ENCODE measurements at regions not wholly inside any gene's neighbourhood (a gene's known extent, or its start where the extent isn't known, plus 50 kb on each side); places are given as distances from the start of the nearest gene placed in this dataset.

DNA sequence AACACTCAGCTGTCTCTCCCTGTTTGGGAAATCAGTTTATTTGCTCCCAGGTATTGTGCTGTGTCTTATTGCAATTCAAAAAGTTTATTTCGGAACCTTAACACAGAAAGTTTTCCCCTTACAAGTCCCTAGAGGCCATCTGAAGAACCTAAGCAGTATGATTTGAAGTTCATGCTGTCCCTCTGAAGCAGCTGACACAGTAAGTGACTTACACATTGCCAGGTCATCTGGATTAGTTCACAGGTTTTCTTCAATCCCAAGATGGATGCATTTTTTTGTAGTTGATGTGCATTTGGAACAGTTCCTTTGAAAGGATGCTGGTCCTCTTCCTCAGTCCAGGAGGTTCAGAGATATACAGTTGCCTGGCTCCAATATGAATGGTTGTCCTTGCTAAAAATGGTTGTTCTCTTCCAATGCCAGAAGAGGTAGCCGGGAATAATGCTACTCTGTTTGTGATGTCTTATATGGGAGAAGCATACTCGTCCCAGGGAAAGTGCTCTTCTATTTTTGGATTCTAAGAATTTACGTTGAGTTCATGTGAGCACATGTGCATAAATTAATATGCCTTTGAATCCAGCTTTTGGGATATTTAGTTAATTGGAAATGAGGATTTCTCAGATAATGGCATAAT is 183.5 kb upstream of the PHYHIPL start:
- Histone ChIP-seq H3K9ac (ENCODE audit: low read length) (no peak overlapping the region), H3K9me3 (ENCODE audit: control insufficient read depth, low read depth, low read length) (no peaks in the 10 kb centered on the region), H3K27ac (ENCODE audit: low read length) (no peak overlapping the region), H3K4me3 (ENCODE audit: low read length) (no peak overlapping the region), H3K36me3 (ENCODE audit: control insufficient read depth, low read depth, low read length) (no peaks in the 10 kb centered on the region), H3K27me3 (ENCODE audit: control insufficient read depth, insufficient read depth, low read length) (no peaks in the 10 kb centered on the region), H3K4me1 (ENCODE audit: control insufficient read depth, low read depth, low read length) (no peaks in the 10 kb centered on the region)

DNA sequence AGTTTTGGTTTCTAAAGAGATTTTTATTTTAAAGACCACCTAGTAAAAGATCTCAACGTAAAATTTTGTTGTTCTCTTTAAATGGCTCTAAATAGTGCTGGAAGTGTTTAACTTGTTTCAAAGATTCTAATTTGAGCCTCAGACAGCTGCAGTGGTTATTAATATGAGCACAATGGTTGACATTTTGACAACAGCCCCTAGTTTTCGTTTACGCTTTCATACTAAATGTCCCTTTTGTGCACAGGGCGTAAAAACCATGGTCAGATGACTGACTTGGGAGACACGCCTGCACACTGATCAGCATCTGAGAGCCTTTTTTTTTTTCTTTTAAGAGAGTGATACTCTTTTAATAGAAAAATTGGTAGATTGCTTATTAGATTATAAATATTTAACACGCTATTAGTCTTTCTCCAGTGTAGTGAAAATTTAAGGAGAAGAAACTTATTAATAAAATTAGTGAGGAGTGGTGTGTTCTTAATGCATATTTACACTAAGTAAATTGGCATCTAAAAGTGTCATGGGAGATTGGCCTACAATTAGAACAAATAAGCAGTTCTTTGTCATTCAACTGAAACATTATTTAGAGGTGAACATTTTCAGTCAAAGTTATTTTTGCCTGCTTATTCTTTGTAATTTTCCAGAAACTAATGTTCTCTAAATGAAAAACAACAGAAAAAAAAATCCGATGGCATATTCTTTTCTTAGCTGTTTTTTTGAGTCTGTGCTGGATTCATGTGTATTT is 182.8 kb upstream of the PHYHIPL start:
- Histone ChIP-seq H3K27ac (ENCODE audit: low read length) (no peak overlapping the region), H3K9me3 (ENCODE audit: control insufficient read depth, low read depth, low read length) (no peaks in the 10 kb centered on the region), H3K4me3 (ENCODE audit: low read length) (no peak overlapping the region), H3K36me3 (ENCODE audit: control insufficient read depth, low read depth, low read length) (no peaks in the 10 kb centered on the region), H3K4me1 (ENCODE audit: control insufficient read depth, low read depth, low read length) (no peaks in the 10 kb centered on the region), H3K9ac (ENCODE audit: low read length) (no peak overlapping the region), H3K27me3 (ENCODE audit: control insufficient read depth, insufficient read depth, low read length) (no peaks in the 10 kb centered on the region)

DNA sequence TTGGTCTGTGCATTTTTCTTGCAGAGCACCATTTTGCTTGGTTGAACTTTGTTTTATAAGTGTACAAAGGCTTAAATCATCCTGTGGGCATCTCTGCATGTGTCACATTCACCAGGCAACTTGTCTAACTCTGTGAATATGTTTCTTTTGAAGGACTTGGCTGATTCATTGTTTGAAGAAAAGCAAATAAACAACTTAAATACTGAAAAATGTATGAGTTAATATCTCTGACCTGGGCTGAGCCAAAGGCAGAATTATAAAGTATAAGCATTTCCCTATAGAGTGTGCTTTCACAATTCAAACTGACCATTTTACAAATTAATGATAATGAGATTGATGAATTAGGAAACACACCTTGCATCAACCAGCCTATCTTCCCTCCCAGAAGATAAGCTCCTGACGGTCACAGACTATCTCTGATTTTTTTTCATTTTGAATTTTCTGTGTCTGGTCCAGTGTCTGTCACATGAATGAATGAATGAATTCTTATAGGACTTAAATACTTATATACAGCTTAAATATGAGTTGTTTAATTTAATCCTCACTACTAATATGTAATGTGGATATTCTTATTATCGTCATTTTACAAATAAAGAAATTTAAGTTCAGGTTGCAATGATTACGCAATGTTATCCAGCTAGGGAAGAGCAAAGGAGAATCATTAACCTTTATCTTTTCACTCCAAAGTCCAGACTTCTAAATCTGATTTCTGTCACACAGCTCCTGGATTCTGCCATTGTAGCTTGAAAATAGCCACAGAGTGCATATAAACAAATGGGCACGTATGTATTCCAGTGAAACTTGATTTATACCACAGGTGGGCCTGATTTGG is 182.0 kb upstream of the PHYHIPL start:
- Histone ChIP-seq H3K9me3 (ENCODE audit: control insufficient read depth, low read depth, low read length) (no peaks in the 10 kb centered on the region), H3K4me3 (ENCODE audit: low read length) (no peak overlapping the region), H3K27me3 (ENCODE audit: control insufficient read depth, insufficient read depth, low read length) (no peaks in the 10 kb centered on the region), H3K36me3 (ENCODE audit: control insufficient read depth, low read depth, low read length) (no peaks in the 10 kb centered on the region), H3K4me1 (ENCODE audit: control insufficient read depth, low read depth, low read length) (no peaks in the 10 kb centered on the region), H3K9ac (ENCODE audit: low read length) (no peak overlapping the region), H3K27ac (ENCODE audit: low read length) (no peak overlapping the region)

GRCh38 chr10:58995058-58995596 is 181.3 kb upstream of the PHYHIPL start:
- H3K4me3 ChIP-seq (ENCODE audit: low read length), result no peak overlapping the region
- H3K9ac ChIP-seq (ENCODE audit: low read length), result no peak overlapping the region
- H3K4me1 ChIP-seq (ENCODE audit: control insufficient read depth, low read depth, low read length), result no peaks in the 10 kb centered on the region
- no peaks in the 10 kb centered on the region for H3K36me3 ChIP-seq (ENCODE audit: control insufficient read depth, low read depth, low read length)
- no peaks in the 10 kb centered on the region for H3K27me3 ChIP-seq (ENCODE audit: control insufficient read depth, insufficient read depth, low read length)
- H3K27ac ChIP-seq (ENCODE audit: low read length), result no peak overlapping the region
- no peaks in the 10 kb centered on the region for H3K9me3 ChIP-seq (ENCODE audit: control insufficient read depth, low read depth, low read length)

- Histone ChIP-seq H3K27me3 (ENCODE audit: control insufficient read depth, insufficient read depth, low read length) (no peaks in the 10 kb centered on the region), H3K4me3 (ENCODE audit: low read length) (no peak overlapping the region)
Observed at GRCh38 chr10:58996063-58996462, 180.4 kb upstream of the PHYHIPL start.

GRCh38 chr10:58996866-58997265 is 179.6 kb upstream of the PHYHIPL start:
- H3K4me3 ChIP-seq (ENCODE audit: low read length), result no peak overlapping the region
- no peaks in the 10 kb centered on the region for H3K9me3 ChIP-seq (ENCODE audit: control insufficient read depth, low read depth, low read length)
- no peak overlapping the region for H3K27ac ChIP-seq (ENCODE audit: low read length)
- H3K4me1 ChIP-seq (ENCODE audit: control insufficient read depth, low read depth, low read length), result no peaks in the 10 kb centered on the region
- no peaks in the 10 kb centered on the region for H3K36me3 ChIP-seq (ENCODE audit: control insufficient read depth, low read depth, low read length)
- H3K27me3 ChIP-seq (ENCODE audit: control insufficient read depth, insufficient read depth, low read length), result no peaks in the 10 kb centered on the region
- no peak overlapping the region for H3K9ac ChIP-seq (ENCODE audit: low read length)

More at GRCh38 chr10:58996063-58996462, 180.4 kb upstream of the PHYHIPL start:
- no peaks in the 10 kb centered on the region for H3K36me3 ChIP-seq (ENCODE audit: control insufficient read depth, low read depth, low read length)
- no peaks in the 10 kb centered on the region for H3K9me3 ChIP-seq (ENCODE audit: control insufficient read depth, low read depth, low read length)
- no peak overlapping the region for H3K27ac ChIP-seq (ENCODE audit: low read length)
- H3K4me1 ChIP-seq (ENCODE audit: control insufficient read depth, low read depth, low read length), result no peaks in the 10 kb centered on the region
- H3K9ac ChIP-seq (ENCODE audit: low read length), result no peak overlapping the region

DNA sequence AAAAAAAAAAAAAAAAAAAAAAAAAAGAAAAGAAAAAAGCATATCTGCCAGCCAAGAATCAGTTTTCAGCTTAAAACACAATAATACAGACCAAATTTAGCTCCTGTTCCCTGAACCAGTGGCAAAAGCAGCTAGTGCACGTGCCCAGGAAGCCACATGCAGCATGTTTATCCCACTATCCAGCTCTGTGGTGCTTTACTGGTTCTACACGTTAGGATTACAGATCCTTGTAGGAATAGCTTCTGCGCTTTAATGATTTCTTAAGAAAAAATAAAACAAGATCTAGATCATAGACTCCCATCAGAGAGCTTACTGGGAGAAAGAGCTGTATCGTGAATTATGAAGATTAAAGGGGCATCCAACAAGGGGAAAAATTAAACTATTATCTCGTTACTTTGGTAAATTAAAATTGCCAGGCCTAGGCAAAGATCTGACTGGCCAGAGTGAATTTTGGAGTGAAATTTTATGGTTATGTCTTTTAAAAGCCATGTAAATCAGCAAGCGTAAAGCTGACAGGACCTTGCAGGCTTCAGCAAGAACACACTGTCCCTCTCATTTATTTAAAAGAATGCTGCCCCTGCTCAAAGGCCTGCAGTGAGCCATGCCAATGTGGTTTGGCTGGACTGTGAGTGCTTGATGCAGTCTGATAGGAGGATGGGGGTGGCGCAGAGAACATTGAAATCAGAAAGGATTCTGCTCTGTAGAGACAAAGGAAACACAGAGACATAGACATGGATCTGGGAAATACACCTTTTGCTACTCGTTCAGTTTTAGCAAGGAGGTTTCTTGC is 177.3 kb upstream of the PHYHIPL start:
- H3K9ac ChIP-seq (ENCODE audit: low read length), result no peak overlapping the region
- no peaks in the 10 kb centered on the region for H3K27me3 ChIP-seq (ENCODE audit: control insufficient read depth, insufficient read depth, low read length)
- H3K4me1 ChIP-seq (ENCODE audit: control insufficient read depth, low read depth, low read length), result no peaks in the 10 kb centered on the region
- no peak overlapping the region for H3K4me3 ChIP-seq (ENCODE audit: low read length)
- H3K9me3 ChIP-seq (ENCODE audit: control insufficient read depth, low read depth, low read length), result no peaks in the 10 kb centered on the region
- no peaks in the 10 kb centered on the region for H3K36me3 ChIP-seq (ENCODE audit: control insufficient read depth, low read depth, low read length)
- H3K27ac ChIP-seq (ENCODE audit: low read length), result no peak overlapping the region

DNA sequence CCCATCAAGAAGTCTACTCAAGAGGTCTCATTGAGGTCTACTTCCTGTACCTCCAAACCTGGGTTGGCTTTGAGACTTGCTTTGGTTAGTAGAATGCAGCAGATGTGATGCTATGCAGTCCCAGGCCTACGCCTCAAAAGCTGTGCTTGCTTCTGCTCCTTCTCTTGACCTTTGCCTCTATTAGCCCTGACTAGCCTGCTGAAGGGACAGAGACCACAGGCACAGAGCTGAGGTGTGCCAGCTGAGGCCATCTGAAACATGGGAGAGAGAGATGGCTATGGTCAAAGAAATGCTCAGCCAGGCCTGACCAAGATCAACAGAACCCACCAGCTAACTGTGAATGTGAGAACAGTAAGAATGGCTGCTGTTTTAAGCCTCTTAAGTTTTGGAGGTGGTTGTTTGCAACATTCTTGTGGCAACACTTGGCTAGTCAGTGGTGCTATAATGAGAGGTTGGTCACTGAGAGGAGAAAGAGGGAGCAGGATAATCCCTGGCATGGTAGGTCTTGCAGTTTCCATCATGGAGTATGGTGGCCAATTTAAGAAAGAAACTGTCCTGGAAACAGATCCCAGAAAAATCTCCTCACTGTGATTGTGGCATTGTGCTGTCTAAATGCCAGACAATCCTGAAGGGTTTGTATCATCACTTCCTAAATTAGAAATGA is 176.1 kb upstream of the PHYHIPL start:
- no peaks in the 10 kb centered on the region for H3K36me3 ChIP-seq (ENCODE audit: control insufficient read depth, low read depth, low read length)
- H3K9me3 ChIP-seq (ENCODE audit: control insufficient read depth, low read depth, low read length), result no peaks in the 10 kb centered on the region
- H3K9ac ChIP-seq (ENCODE audit: low read length), result no peak overlapping the region
- H3K27ac ChIP-seq (ENCODE audit: low read length), result no peak overlapping the region
- H3K4me1 ChIP-seq (ENCODE audit: control insufficient read depth, low read depth, low read length), result no peaks in the 10 kb centered on the region
- H3K4me3 ChIP-seq (ENCODE audit: low read length), result no peak overlapping the region
- H3K27me3 ChIP-seq (ENCODE audit: control insufficient read depth, insufficient read depth, low read length), result no peaks in the 10 kb centered on the region

GRCh38 chr10:59002011-59002410 is 174.4 kb upstream of the PHYHIPL start:
- no peak overlapping the region for H3K9ac ChIP-seq (ENCODE audit: low read length)
- H3K27ac ChIP-seq (ENCODE audit: low read length), result no peak overlapping the region
- H3K36me3 ChIP-seq (ENCODE audit: control insufficient read depth, low read depth, low read length), result no peaks in the 10 kb centered on the region
- H3K27me3 ChIP-seq (ENCODE audit: control insufficient read depth, insufficient read depth, low read length), result no peaks in the 10 kb centered on the region
- no peak overlapping the region for H3K4me3 ChIP-seq (ENCODE audit: low read length)
- H3K9me3 ChIP-seq (ENCODE audit: control insufficient read depth, low read depth, low read length), result no peaks in the 10 kb centered on the region
- no peaks in the 10 kb centered on the region for H3K4me1 ChIP-seq (ENCODE audit: control insufficient read depth, low read depth, low read length)

GRCh38 chr10:59003203-59003602 is 173.2 kb upstream of the PHYHIPL start:
- H3K4me3 ChIP-seq (ENCODE audit: low read length), result no peak overlapping the region
- no peak overlapping the region for H3K27ac ChIP-seq (ENCODE audit: low read length)
- H3K27me3 ChIP-seq (ENCODE audit: control insufficient read depth, insufficient read depth, low read length), result no peaks in the 10 kb centered on the region
- no peak overlapping the region for H3K9ac ChIP-seq (ENCODE audit: low read length)
- no peaks in the 10 kb centered on the region for H3K36me3 ChIP-seq (ENCODE audit: control insufficient read depth, low read depth, low read length)
- no peaks in the 10 kb centered on the region for H3K9me3 ChIP-seq (ENCODE audit: control insufficient read depth, low read depth, low read length)
- H3K4me1 ChIP-seq (ENCODE audit: control insufficient read depth, low read depth, low read length), result no peaks in the 10 kb centered on the region
